ENCODE measurements at regions not wholly inside any gene's neighbourhood (a gene's known extent, or its start where the extent isn't known, plus 50 kb on each side); places are given as distances from the start of the nearest gene placed in this dataset.

DNA sequence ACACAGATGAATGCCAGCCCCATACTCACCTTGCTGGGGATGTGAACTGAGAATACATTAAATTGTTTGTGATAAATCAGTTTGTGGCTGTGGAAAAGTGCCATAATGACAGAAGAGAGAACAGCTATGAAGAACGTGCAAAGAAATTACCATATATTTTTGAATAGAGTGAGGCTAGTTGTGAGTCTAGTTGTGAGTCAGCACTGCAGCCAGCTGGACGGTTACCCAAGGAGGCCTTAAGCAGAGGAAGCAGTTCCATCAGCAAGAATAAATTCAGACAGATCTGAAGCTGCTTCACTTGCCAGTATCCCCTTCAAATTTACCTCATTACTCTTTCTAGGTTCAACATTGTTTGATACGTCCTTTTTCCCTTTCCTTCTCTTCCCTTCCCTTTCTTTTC lies 446.0 kb downstream of the MTRR start:
- TF ChIP-seq FOXS1 (CRISPR knock-in tag; IDR thresholded peaks at IDR 0.05) (no peak), EP300 (IDR thresholded peaks at IDR 0.05) (no peak), CTCF (IDR thresholded peaks at IDR 0.05) (no peak), ESRRA (IDR thresholded peaks at IDR 0.05; ENCODE audit: borderline replicate concordance, low read length) (no peak), POLR2A (IDR thresholded peaks at IDR 0.05; ENCODE audit: low read length) (no peak), RAD21 (conservative IDR thresholded peaks at IDR 0.05 in 1 of 2, IDR thresholded peaks at IDR 0.05 in 1 of 2) (no peak), JUN (IDR thresholded peaks at IDR 0.05) (no peak)
- TF ChIP-seq, protein P1, sequence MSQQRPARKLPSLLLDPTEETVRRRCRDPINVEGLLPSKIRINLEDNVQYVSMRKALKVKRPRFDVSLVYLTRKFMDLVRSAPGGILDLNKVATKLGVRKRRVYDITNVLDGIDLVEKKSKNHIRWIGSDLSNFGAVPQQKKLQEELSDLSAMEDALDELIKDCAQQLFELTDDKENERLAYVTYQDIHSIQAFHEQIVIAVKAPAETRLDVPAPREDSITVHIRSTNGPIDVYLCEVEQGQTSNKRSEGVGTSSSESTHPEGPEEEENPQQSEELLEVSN (IDR thresholded peaks at IDR 0.05; ENCODE audit: borderline replicate concordance, low read depth), result no peak
- TF ChIP-seq, protein P2, sequence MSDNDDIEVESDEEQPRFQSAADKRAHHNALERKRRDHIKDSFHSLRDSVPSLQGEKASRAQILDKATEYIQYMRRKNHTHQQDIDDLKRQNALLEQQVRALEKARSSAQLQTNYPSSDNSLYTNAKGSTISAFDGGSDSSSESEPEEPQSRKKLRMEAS (IDR thresholded peaks at IDR 0.05), result no peak
